Suppressor macrophage (primary cell): ENCODE measurements at regions not wholly inside any gene's neighbourhood (a gene's known extent, or its start where the extent isn't known, plus 50 kb on each side); places are given as distances from the start of the nearest gene placed in this dataset.
"Not testable (repeated sequence)": the region's sequence is repeated elsewhere in the genome, so short reads cannot be mapped to it uniquely, and the experiment has no call there.

Source experiments
- DNase-seq, 4 experiments: peaks; one replicate each; pipeline ENCODE4 v3.0.0-alpha.2; 2020 to 2022

DNA sequence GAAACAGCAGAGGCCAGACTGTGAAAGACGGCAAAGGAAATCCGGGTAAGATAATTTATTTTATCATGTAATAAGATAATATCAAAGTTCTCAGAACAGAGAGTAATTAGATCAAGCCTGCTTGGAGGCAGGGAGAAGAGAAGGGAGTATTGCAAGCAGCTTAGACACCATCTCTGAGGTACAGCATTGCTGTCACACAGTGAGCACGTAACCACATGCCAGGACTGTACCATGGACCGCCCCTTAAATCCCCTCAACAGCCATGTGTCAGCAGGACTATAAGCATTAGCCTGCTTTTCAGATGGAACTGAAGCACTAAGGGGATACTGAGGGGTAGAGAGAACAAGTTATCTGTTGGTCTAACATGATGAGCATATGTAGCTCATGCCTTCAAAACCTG, 141.5 kb downstream of the C6orf118 start:
- no peak for DNase-seq

DNA sequence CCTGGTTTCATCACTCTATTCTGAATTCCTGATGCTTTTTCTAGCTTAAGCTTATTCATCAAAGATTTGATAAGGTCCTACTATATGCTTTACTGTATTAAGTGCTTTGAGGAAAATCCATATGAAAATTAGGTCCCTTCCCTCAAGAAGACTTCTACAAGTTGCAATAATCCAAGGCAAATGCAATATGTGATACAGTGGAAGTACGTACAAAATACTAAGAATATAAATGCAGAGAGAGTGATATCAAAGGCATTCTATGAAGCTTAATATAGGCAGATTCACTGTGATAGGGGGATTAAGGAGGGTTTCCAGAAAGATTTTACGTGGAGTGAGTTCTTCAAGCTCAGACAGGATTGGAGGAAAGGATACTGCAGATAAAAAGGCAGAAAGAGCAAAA, 142.1 kb downstream of the C6orf118 start:
- DNase-seq = no peak

- DNase-seq = no peak
Measured at GRCh38 chr6:165163519-165163918, 145.9 kb downstream of the C6orf118 start.

DNA sequence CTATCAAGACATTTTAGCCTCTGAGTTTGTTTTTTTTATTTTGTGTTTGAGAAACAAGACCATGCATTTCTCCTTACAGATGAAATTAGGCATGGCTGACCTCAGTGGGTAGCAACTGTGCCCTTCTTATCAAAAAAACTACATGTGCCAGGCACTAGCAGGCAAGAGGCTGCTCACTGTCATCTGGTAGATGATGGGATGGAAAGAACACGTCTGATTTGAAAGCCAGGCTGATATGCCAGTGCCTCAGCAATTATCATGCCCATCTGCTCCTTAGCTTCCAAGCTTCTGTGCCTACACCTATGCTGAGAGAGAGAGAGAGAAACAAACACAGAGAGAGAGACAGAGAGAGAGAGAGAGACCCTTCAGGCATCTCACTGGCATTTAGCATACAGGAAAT, 149.9 kb downstream of the C6orf118 start:
- no peak for DNase-seq

DNA sequence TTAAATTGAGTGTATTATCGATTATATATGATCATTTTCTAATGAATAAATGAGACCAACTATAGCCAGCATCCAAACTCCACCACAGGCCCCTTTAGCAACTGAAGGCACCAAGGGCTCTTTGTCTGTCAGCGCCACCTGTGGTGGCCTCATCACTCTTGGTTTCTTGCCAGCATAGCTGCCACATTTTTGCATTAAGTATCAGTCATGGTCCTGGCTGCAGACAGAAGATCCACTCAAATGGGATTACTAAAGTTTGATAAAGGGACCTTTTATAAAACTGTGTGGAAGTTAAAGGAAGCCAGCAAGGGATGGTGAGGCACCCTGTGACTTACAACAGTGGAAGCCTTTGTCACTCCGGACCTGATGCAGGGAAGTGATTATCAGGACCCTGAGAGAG, 162.9 kb downstream of the C6orf118 start:
- no peak for DNase-seq

DNA sequence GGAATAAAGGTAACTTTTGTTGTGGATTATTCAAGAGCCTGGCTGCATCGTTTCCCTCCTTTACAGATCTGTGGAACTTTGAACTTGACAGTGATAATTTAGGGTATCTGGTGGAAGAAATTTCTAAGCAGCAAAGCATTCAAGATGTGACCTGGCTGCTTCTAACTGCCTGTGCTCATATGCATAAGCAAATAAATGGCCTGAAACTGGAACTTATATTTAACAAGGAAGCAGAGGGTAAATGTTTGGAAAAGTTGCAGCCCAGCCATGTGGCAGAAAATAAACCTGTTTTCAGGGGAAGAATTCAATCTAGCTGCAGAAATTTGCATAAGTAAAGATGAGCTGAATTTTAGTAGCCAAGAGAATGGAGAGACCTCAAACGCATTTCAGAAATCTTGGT, 173.5 kb downstream of the C6orf118 start:
- DNase-seq = no peak

GRCh38 chr6:165129086-165129485, 180.3 kb downstream of the C6orf118 start:
- no peak for DNase-seq

GRCh38 chr6:165127743-165128142, 181.7 kb downstream of the C6orf118 start:
- not testable (repeated sequence) for DNase-seq

GRCh38 chr6:165124681-165125080, 184.7 kb downstream of the C6orf118 start:
- not testable (repeated sequence) for DNase-seq

GRCh38 chr6:165119231-165120020, 190.0 kb downstream of the C6orf118 start:
- no peak for DNase-seq

GRCh38 chr6:165118736-165119135, 190.7 kb downstream of the C6orf118 start:
- DNase-seq = no peak

DNA sequence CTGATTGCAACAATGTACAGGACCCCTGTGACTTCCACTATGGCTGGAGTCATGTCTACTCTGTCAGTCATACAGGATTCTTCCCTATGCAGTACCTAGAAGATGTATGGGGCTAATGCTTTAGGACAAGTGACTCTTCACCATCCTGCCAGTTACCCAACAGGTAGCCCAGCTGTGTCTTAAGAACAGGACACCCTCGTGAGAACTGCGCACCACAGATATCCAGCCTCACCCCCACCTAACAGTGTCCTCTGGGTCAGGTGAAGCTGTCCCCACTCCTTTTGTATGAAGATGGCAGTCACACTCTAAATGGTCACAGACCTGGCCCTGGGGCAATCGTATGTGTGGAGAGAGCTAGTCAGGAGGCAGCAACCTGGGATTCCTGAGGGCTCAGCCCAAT, 191.6 kb downstream of the C6orf118 start:
- DNase-seq = no peak

DNA sequence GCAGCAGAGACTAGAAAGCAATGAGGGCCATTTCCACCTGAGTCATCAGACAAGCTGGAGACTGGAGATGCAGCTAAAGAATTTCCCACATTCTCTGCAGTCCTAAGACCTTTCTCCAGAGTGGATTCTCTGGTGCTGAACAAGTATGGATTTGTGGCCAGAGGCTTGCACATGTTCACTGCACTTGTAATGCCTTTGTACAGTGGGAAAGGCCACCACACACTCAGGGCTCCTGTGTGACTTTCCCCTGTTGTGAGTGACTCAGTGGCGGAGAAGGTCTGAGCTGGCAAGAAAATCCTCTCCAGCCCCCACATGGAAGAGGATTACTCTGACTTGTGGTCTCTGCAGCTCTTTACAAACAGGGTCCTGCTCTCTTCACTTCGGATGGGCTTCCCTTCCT, 192.3 kb downstream of the C6orf118 start:
- no peak for DNase-seq

- DNase-seq = no peak
Measured at GRCh38 chr6:165110860-165111259, 198.5 kb downstream of the C6orf118 start.

DNA sequence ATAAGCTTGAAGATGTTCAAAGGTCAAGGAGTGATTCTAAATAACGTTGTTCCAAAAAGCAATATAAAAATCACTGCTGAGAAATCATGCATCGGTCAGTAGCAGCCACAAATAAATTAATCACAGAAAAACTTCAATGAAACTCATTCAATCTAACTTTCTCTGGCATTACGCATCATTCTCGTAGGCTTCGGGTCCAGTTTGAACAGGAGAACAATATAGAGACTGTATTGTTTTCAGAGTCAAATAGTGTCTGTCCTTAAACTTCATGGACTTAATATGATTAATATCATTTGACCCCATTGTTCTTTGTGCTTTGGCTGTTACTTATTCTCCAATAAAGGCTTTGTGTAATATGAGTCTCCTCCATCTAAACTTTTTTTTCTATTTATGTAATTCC, 200.4 kb downstream of the C6orf118 start:
- DNase-seq = no peak

DNA sequence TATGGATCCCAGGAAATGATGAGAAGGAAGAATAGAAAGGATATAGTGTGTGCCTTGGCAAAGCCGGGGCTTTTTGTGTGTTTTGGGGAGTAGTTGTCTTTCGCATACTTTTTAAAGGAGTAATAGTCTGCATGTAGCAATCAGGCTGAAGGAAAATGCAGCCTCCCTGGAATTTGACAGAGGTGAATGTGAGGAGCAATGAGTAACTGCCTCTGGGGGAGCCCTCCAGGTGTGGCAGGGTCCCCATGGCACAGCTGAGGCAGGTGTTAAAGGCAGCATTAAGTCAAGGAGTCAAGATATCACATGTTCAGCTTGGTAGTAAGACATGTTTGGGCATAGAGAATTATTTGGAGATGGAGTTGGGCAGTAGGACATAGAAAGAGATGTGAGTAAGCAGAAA, 203.1 kb downstream of the C6orf118 start:
- no peak for DNase-seq

DNA sequence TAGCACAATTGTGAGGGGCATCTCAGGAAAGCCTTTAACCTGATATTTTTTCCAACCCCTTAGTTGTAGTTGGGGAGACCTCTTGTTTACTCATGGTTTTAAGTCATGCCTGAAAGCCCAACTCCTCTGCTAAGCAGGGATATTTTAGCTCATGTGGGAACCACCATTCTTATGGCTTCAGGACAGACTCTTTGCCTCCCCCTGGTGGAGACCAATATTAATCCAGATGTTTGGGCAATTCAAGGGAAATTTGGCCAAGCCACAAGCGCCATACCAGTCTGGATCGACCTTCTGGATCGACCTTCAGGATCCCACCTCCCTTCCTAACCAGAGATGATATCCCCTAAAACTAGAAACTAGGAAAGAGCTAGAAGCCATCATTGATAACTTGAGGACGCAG, 211.2 kb downstream of the C6orf118 start:
- DNase-seq = peak in 1 of 4 experiments; percentile 1

GRCh38 chr6:165096868-165097267, 212.5 kb downstream of the C6orf118 start:
- DNase-seq = no peak

GRCh38 chr6:165096209-165096608, 213.2 kb downstream of the C6orf118 start:
- no peak for DNase-seq

GRCh38 chr6:165092881-165093595, 216.4 kb downstream of the C6orf118 start:
- DNase-seq = no peak

DNA sequence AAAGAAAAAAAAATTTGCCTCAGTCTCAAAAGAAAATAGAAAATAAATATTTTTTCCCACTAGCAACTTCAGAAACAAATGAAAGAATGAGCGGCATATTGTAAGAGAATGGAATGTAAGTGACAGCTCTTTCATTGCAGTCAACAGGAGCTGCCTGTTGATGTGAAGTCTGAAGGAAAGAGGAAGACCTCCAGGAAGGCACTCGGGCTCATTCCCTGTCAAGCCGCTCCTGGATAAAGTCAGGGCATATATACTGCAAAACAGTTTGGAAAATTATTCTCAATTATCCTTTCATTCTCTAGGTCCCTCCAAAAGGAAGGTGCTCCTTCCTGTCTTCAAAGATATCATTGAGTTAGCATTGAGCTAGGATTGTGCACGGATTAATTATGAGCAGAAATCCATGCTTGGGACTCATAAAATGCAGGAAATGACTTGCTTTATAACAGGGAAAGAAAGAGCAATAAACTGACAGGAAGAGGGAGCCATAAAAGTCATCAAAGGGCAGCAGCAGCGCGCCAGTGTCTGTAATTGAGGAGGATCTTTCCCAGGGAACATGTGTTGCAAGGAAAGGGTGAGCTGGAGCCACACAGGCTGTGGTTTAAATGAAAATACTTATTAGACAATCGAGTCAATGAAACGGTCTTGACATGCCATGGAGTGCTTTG, 218.2 kb downstream of the C6orf118 start:
- DNase-seq = no peak

DNA sequence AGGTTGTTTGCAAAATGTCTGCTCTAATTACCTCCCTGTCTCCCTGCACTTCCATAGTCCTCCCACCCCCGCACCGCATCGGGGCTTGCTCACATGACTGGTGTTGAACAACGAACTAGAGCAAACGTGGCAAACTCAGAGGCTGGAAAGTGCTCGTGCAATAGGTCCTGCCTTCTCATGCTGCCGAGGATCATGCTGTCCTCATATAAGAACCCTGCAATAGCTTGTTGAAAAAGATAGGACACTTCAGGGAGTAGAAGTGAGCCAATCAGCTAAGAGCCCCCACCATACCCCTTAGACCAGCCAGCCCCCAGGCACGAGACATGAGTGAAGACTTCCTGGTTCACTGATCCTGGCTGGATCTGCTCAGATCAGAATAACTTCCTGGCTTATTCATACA, 219.2 kb downstream of the C6orf118 start:
- DNase-seq = no peak

DNA sequence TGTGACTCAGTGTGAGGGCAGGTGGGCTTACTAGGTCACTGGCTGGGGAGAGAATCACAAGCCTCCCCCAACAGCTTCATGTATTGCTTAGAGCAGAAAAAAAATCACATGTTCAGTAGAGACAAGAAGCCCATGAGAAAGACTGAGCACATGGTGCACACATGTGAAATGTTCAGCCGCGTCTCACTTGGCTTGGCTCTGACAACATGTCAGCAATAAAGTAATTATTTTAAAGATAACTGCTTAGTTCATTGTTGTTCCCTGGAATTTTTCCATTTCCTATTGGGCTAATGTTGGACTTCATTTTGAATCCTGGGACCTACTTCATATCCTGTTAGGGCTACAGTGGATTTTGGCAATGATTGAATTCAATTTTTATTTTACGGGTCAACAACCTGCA, 222.6 kb downstream of the C6orf118 start:
- no peak for DNase-seq

DNA sequence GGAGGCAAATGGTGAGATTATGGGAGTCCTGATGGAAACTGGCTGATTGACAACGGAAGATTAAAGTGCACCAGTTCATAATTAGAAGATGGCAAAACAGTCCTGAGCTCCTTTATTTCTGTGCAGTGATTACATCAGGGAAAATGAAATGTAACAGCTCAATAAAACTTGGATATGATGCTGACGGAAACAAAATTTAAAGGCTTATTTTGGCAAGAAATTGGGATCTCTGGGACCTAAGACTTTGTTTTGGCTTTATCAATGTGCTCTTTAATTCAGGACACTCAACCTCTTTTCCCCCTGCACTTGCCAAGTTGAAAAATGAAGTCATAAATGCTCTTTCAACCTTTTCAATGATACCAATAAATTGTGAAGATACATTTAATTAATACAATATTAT, 226.8 kb downstream of the C6orf118 start:
- no peak for DNase-seq
